A549 (cell line): ENCODE measurements at regions not wholly inside any gene's neighbourhood (a gene's known extent, or its start where the extent isn't known, plus 50 kb on each side); places are given as distances from the start of the nearest gene placed in this dataset.

ENCODE experiments used
- ATAC-seq, 2 experiments: fragments of 200-7000 bp in 1 of 2; fragments of >200 bp in 1 of 2; cut with Nextera tagmentation in 1 of 2; cut with Tn5 transposase in 1 of 2; 3 replicates each; pipeline versions ENCODE4 v1.8.0 to v1.9.1; 2018 to 2020; ENCODE audit warnings: mild to moderate bottlenecking in 1 of 2, moderate library complexity in 1 of 2
- CTCF ChIA-PET: fragments of 300-600 bp; sonication (Branson Sonifier 250); formaldehyde crosslinking; extraction: SDS; loops from one replicate; lab custom pipeline; 2021; ENCODE audit warnings: antibody characterized with exemption, inconsistent platforms; lab: Yijun Ruan, JAX
- POLR2A ChIA-PET: fragments of 350-600 bp; formaldehyde crosslinking; extraction: SDS; loops from one replicate; lab custom pipeline; 2021; ENCODE audit warnings: antibody characterized with exemption, inconsistent platforms; lab: Yijun Ruan, JAX
- DNase-seq, 2 experiments: peaks; one replicate each; pipeline versions ENCODE4 v3.0.0 to v3.0.0-alpha.2; 2011 to 2016; ENCODE audit warnings: low read depth in 1 of 2, low spot score in 1 of 2
- FAIRE-seq: peaks from 2 replicates; lab custom pipeline; 2011; peaks lifted over from hg19 to GRCh38; lab: Jason Lieb, UNC
- H3K27ac ChIP-seq, 2 experiments: fragments of >200 bp; sonication (Bioruptor Twin); formaldehyde crosslinking; 3 replicates each; pipeline ENCODE4 v1.5.1; 2016 to 2017
- H3K4me1 ChIP-seq: fragments of >200 bp; sonication (Bioruptor Twin); formaldehyde crosslinking; 3 replicates; pipeline ENCODE4 v1.6.1; 2016
- H3K4me2 ChIP-seq: fragments of >200 bp; sonication (Bioruptor Twin); formaldehyde crosslinking; 3 replicates; pipeline ENCODE4 v1.6.1; 2016
- H3K4me3 ChIP-seq: fragments of >200 bp; sonication (Bioruptor Twin); formaldehyde crosslinking; 3 replicates; pipeline ENCODE4 v1.5.1; 2016
- H3K9me3 ChIP-seq: fragments of >200 bp; sonication (Bioruptor Twin); formaldehyde crosslinking; 3 replicates; pipeline ENCODE4 v1.6.1; 2016
- BHLHE40 ChIP-seq: IDR thresholded peaks from 2 replicates; pipeline ENCODE4 v1.6.1; 2012; ENCODE audit warnings: low read depth, low read length, inconsistent platforms
- CBX2 ChIP-seq: fragments of 200-600 bp; sonication (generic); IDR thresholded peaks from 2 replicates; pipeline ENCODE4 v1.6.1; 2016; ENCODE audit warnings: low read depth, mild to moderate bottlenecking, borderline replicate concordance
- CHD4 ChIP-seq: fragments of 200-600 bp; sonication (generic); IDR thresholded peaks from 2 replicates; pipeline ENCODE4 v1.6.1; 2016; ENCODE audit warnings: antibody characterized with exemption, mild to moderate bottlenecking, borderline replicate concordance
- E2F6 ChIP-seq: IDR thresholded peaks from 2 replicates; pipeline ENCODE4 v1.6.1; 2012; ENCODE audit warnings: low read depth, borderline replicate concordance
- ESRRA ChIP-seq: fragments of 150-350 bp; IDR thresholded peaks from 2 replicates; pipeline ENCODE4 v1.6.1; 2014; ENCODE audit warnings: mild to moderate bottlenecking, low read length, borderline replicate concordance
- FOSB ChIP-seq: fragments of 250-450 bp; sonication (Bioruptor Pico); IDR thresholded peaks from 2 replicates; pipeline ENCODE4 v1.5.0; 2020; ENCODE audit warnings: mild to moderate bottlenecking, moderate library complexity
- FOSL2 ChIP-seq, 2 experiments: fragments of 450-650 bp in 1 of 2; fragments of >200 bp in 1 of 2; sonication (Bioruptor Twin) in 1 of 2; formaldehyde crosslinking; IDR thresholded peaks; 2 replicates each; pipeline versions ENCODE4 v1.5.0 to v1.6.1; 2016 to 2020; ENCODE audit warnings: mild to moderate bottlenecking in 1 of 2, moderate library complexity in 1 of 2
- FOXS1 ChIP-seq: fragments of 250-450 bp; sonication (Bioruptor Pico); IDR thresholded peaks from 2 replicates; pipeline ENCODE4 v1.5.0; 2020; ENCODE audit warnings: mild to moderate bottlenecking, moderate library complexity
- GATA3 ChIP-seq: IDR thresholded peaks from 2 replicates; pipeline ENCODE4 v1.6.1; 2012; ENCODE audit warnings: borderline replicate concordance
- HDAC2 ChIP-seq: fragments of 200-600 bp; sonication (generic); IDR thresholded peaks from 2 replicates; pipeline ENCODE4 v1.6.1; 2016
- HMGXB4 ChIP-seq: fragments of 250-450 bp; sonication (Bioruptor Pico); IDR thresholded peaks from 2 replicates; pipeline ENCODE4 v1.5.0; 2021; ENCODE audit warnings: mild to moderate bottlenecking, moderate library complexity, borderline replicate concordance
- HOXB5 ChIP-seq: fragments of 250-450 bp; sonication (Bioruptor Pico); IDR thresholded peaks from 2 replicates; pipeline ENCODE4 v1.5.0; 2020; ENCODE audit warnings: mild to moderate bottlenecking, moderate library complexity
- JUN ChIP-seq, 2 experiments: fragments of >200 bp; sonication (Bioruptor Twin); formaldehyde crosslinking; IDR thresholded peaks; 2 replicates in 1 of 2; 3 replicates in 1 of 2; pipeline ENCODE4 v1.6.1; 2016 to 2017
- JUNB ChIP-seq: fragments of >200 bp; sonication (Bioruptor Twin); formaldehyde crosslinking; IDR thresholded peaks from 2 replicates; pipeline ENCODE4 v1.6.1; 2016
- KDM5A ChIP-seq: fragments of 200-600 bp; sonication (generic); IDR thresholded peaks from 2 replicates; pipeline ENCODE4 v1.6.1; 2016; ENCODE audit warnings: antibody characterized with exemption, mild to moderate bottlenecking
- MAFK ChIP-seq: fragments of 450-650 bp; IDR thresholded peaks from 2 replicates; pipeline ENCODE4 v1.6.1; 2014; ENCODE audit not compliant: partially characterized antibody
- MAX ChIP-seq: IDR thresholded peaks from 2 replicates; pipeline ENCODE4 v1.6.1; 2012
- NR3C1 ChIP-seq: fragments of >200 bp; sonication (Bioruptor Twin); formaldehyde crosslinking; IDR thresholded peaks from 3 replicates; pipeline ENCODE4 v1.6.1; 2017
- RAD21 ChIP-seq, 2 experiments: fragments of >200 bp in 1 of 2; sonication (Bioruptor Twin) in 1 of 2; formaldehyde crosslinking in 1 of 2; IDR thresholded peaks in 1 of 2; conservative IDR thresholded peaks in 1 of 2; 2 replicates in 1 of 2; 3 replicates in 1 of 2; pipeline ENCODE4 v1.6.1; 2012 to 2018; ENCODE audit warnings: inconsistent platforms in 1 of 2
- RCOR1 ChIP-seq: fragments of 150-350 bp; IDR thresholded peaks from 2 replicates; pipeline ENCODE4 v1.6.1; 2014; ENCODE audit warnings: antibody characterized with exemption, low read length, low read depth
- RNF2 ChIP-seq: fragments of 200-600 bp; sonication (generic); IDR thresholded peaks from 2 replicates; pipeline ENCODE4 v1.6.1; 2016; ENCODE audit warnings: low read depth, mild to moderate bottlenecking, antibody characterized with exemption, moderate library complexity, borderline replicate concordance
- SREBF2 ChIP-seq: fragments of 450-650 bp; IDR thresholded peaks from 2 replicates; pipeline ENCODE4 v1.6.1; 2014; ENCODE audit warnings: mild to moderate bottlenecking, moderate library complexity
- ZC3H11A ChIP-seq: fragments of 450-650 bp; IDR thresholded peaks from 2 replicates; pipeline ENCODE4 v1.6.1; 2014; ENCODE audit warnings: antibody characterized with exemption, mild to moderate bottlenecking
- ZFP36 ChIP-seq: fragments of 450-650 bp; IDR thresholded peaks from 2 replicates; pipeline ENCODE4 v1.6.1; 2014; ENCODE audit warnings: borderline replicate concordance; ENCODE audit not compliant: partially characterized antibody
- ZSCAN20 ChIP-seq: fragments of 250-450 bp; sonication (Bioruptor Pico); IDR thresholded peaks from 2 replicates; pipeline ENCODE4 v1.8.0; 2022; ENCODE audit warnings: mild to moderate bottlenecking, moderate library complexity
- WGBS: methylation state at CpG from one replicate; pipeline ENCODE4 v1.1.6; 2017; ENCODE audit errors: missing lambda C conversion rate; 5-methylcytosine and 5-hydroxymethylcytosine counted together

DNA sequence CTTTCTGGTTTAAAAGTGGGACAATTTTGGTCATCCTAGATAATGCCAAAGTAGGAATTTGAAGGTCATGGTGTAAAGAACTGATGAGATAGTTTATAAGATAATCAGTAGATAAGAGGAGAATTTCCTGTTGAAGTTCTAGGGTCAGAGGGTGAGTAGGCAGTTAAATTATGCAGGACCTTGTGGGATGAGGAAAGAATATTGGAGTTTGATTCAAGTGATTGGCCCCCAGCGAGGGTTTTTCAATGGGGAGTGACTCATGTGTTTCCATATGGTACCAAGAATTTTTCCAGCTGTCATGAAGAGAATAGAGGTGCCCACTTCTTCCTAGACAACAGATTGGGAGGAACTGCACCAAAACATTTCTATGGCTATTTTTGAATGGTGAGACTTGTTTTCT, 940.2 kb upstream of the ZEB2 start:
- POLR2A ChIA-PET = no interaction called here
- Histone ChIP-seq H3K9me3 (no peaks in the 10 kb centered on the region), H3K4me2 (no peak overlapping the region), H3K27ac (no peak overlapping the region), H3K4me3 (no peak overlapping the region), H3K4me1 (no peaks in the 10 kb centered on the region)
- no peak for FAIRE-seq
- no peak for DNase-seq
- no peak for ATAC-seq
- TF ChIP-seq GATA3 (no peak), NR3C1 (no peak), ZSCAN20 (CRISPR knock-in tag) (no peak), FOSB (CRISPR knock-in tag) (no peak), KDM5A (no peak), JUNB (no peak)
- WGBS = 11% methylated on average over 1 of the region's 1 CpG
- CTCF ChIA-PET = no interaction called here

DNA sequence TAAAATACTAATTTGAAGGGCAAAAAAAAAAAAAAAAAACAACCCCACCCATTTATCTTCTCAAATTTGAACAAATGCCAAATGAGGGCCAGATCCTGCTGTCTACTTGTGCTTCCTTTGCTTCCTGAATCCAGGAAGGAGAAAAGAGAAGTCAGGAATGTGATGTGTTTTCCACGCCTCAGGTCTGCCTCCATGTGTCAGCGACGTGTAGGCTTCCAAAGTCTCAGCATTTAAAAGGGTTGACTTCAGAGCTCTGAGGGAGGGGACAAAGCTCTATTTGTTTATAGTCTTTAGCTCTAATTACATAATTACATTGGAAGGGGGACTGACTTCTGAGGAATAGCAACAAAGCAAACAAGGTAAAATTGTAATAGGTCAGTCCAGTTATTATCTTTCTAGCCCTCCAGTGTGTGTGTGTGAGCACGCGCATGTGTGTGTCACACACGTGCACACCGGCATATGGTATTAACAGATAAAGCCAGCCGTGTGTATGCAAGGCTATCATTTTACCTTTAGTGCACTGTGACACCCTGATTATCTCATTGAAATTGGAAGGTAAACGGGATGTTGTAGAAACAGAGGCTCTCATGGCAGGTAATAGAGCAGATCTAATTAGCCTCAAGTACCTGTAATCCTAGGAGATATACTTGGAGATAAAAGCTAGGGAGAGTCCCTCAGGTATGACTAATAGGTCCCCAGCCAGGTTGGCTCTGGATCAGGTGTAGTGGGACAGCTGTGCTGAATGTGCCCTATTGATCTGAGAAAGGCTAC, 911.4 kb upstream of the ZEB2 start:
- CTCF ChIA-PET = no interaction called here
- TF ChIP-seq RNF2 = no peak
- no peak for TF ChIP-seq MAX
- TF ChIP-seq HMGXB4 (CRISPR knock-in tag) = no peak
- no peak for TF ChIP-seq ZC3H11A
- TF ChIP-seq ZSCAN20 (CRISPR knock-in tag) = no peak
- no peak for TF ChIP-seq KDM5A
- no peak for TF ChIP-seq ZFP36
- TF ChIP-seq CHD4 = no peak
- no peak for TF ChIP-seq RCOR1
- no peak for TF ChIP-seq CBX2
- no peak for TF ChIP-seq SREBF2
- TF ChIP-seq FOSL2 (IDR thresholded peaks at IDR 0.05) = no peak
- no peak for TF ChIP-seq FOSL2 (CRISPR knock-in tag; IDR thresholded peaks at IDR 0.05)
- no peak for TF ChIP-seq HOXB5 (CRISPR knock-in tag)
- no peak for TF ChIP-seq E2F6
- no peak for TF ChIP-seq JUN (IDR thresholded peaks at IDR 0.05)
- no peak for TF ChIP-seq FOXS1 (CRISPR knock-in tag)
- no peak for TF ChIP-seq HDAC2
- no peak for TF ChIP-seq ESRRA
- Histone ChIP-seq H3K9me3 (no peaks in the 10 kb centered on the region), H3K27ac (no peak overlapping the region), H3K4me3 (no peak overlapping the region), H3K4me1 (no peaks in the 10 kb centered on the region), H3K4me2 (no peak overlapping the region)
- DNase-seq = peak in 1 of 2 experiments; percentile 11
- WGBS = 79% methylated on average over 9 of the region's 9 CpGs
- POLR2A ChIA-PET = no interaction called here
- ATAC-seq = no peak
- no peak for FAIRE-seq

GRCh38 chr2:145423809-145424208, 903.9 kb upstream of the ZEB2 start:
- ATAC-seq = no peak
- FAIRE-seq = no peak
- DNase-seq = no peak
- no peak overlapping the region for H3K4me2 ChIP-seq
- WGBS = 69% methylated on average over 1 of the region's 1 CpG
- CTCF ChIA-PET = no interaction called here
- POLR2A ChIA-PET = no interaction called here
- H3K9me3 ChIP-seq = peaks cover 6% of the 10 kb centered on the region; the same call in 1 of the 3 replicates
- no peaks in the 10 kb centered on the region for H3K4me1 ChIP-seq
- no peak overlapping the region for H3K4me3 ChIP-seq
- TF ChIP-seq RCOR1 (no peak), MAFK (peak; percentile 60), RAD21 (conservative IDR thresholded peaks at IDR 0.05 in 1 of 2, IDR thresholded peaks at IDR 0.05 in 1 of 2) (no peak), BHLHE40 (no peak)
- H3K27ac ChIP-seq = no peak overlapping the region
